ENCODE measurements at regions not wholly inside any gene's neighbourhood (a gene's known extent, or its start where the extent isn't known, plus 50 kb on each side); places are given as distances from the start of the nearest gene placed in this dataset.

DNA sequence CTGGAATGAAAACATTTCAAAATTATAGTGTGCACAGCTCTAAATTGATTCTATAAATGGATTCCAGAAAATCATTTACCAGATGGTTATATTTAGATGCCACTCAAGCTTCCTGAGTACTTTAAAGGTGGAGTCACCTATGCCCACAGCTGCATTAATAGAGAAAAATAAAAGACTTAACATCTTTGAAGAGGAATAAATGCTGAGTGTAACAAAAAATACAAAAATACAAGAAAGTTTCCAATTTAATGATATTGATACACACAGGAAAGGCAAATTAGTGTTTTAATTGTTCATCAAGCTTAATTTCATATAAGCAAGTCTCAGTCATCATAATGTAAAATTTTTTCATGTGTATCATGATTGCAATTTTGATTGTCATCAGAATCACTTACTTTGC lies 89.5 kb upstream of the MANEA start:
- H3K14ac ChIP-seq (ENCODE audit: insufficient read depth, low read length), result no peak overlapping the region
- H3K9ac ChIP-seq (ENCODE audit: extremely low read depth, insufficient read length, low read length), result no peak overlapping the region
- no peak overlapping the region for H2AFZ ChIP-seq (ENCODE audit: low read length)
- Mint-ChIP-seq H3K36me3 (ENCODE audit: insufficient read depth in 1 of 3, low read depth in 3 of 3) (no peaks in the 10 kb centered on the region), H3K4me1 (no peaks in the 10 kb centered on the region), H3K27me3 (ENCODE audit: low read depth) (no peaks in the 10 kb centered on the region), H3K4me3 (no peak overlapping the region), H3K9me3 (no peaks in the 10 kb centered on the region), H3K27ac (no peak overlapping the region)
- no peak overlapping the region for H2BK120ac ChIP-seq (ENCODE audit: low read depth, low read length, poor library complexity, severe bottlenecking)
- H3K27ac ChIP-seq (ENCODE audit: insufficient read length, low read depth, low read length), result no peak overlapping the region
- no peak overlapping the region for H3K56ac ChIP-seq (ENCODE audit: insufficient read length, low read depth, low read length)
- H3K79me1 ChIP-seq (ENCODE audit: insufficient read depth, low read depth, low read length, poor library complexity, severe bottlenecking), result no peaks in the 10 kb centered on the region
- no peak for DNase-seq
- no peaks in the 10 kb centered on the region for H3K9me3 ChIP-seq (ENCODE audit: control insufficient read depth, low read depth, low read length)
- H2BK5ac ChIP-seq (ENCODE audit: insufficient read length, low read length), result no peak overlapping the region
- no peak overlapping the region for H4K5ac ChIP-seq (ENCODE audit: insufficient read length, low read depth, low read length)
- H2BK12ac ChIP-seq (ENCODE audit: insufficient read length, low read depth, low read length), result no peak overlapping the region
- TF ChIP-seq CTCF (conservative IDR thresholded peaks at IDR 0.05), result no peak
- no peak overlapping the region for H2BK20ac ChIP-seq (ENCODE audit: low read depth, low read length, poor library complexity, severe bottlenecking)
- no peak overlapping the region for H3K18ac ChIP-seq (ENCODE audit: insufficient read length, low read depth, low read length)
- H4K91ac ChIP-seq (ENCODE audit: insufficient read length, low read depth, low read length), result no peak overlapping the region
- no peaks in the 10 kb centered on the region for H3K27me3 ChIP-seq (ENCODE audit: insufficient read depth, low read length)
- no peaks in the 10 kb centered on the region for H3K4me1 ChIP-seq (ENCODE audit: insufficient read depth, low read length)
- no peak overlapping the region for H2BK15ac ChIP-seq (ENCODE audit: low read depth, low read length)
- no peak overlapping the region for H3T11ph ChIP-seq (ENCODE audit: low read length)
- no peak overlapping the region for H3K4me2 ChIP-seq (ENCODE audit: insufficient read depth, insufficient read length, low read length)
- H3K79me2 ChIP-seq (ENCODE audit: insufficient read depth, low read length), result no peaks in the 10 kb centered on the region
- no peak overlapping the region for H3K4ac ChIP-seq (ENCODE audit: low read depth, low read length)
- H4K20me1 ChIP-seq (ENCODE audit: control insufficient read depth, insufficient read depth, insufficient read length), result no peaks in the 10 kb centered on the region
- no peak overlapping the region for H3K23ac ChIP-seq (ENCODE audit: insufficient read length, low read depth, low read length)
- H3K23me2 ChIP-seq (ENCODE audit: insufficient read length, low read depth, low read length, poor library complexity, severe bottlenecking), result no peaks in the 10 kb centered on the region
- H4K8ac ChIP-seq (replicated peaks; ENCODE audit: insufficient read length, low read depth, low read length), result no peak overlapping the region
- H2AK5ac ChIP-seq (ENCODE audit: insufficient read length, low read length), result no peak overlapping the region

Measured in H9 (cell line).